ENCODE measurements at regions not wholly inside any gene's neighbourhood (a gene's known extent, or its start where the extent isn't known, plus 50 kb on each side); places are given as distances from the start of the nearest gene placed in this dataset.
"Not testable (repeated sequence)": the region's sequence is repeated elsewhere in the genome, so short reads cannot be mapped to it uniquely, and the experiment has no call there.

GRCh38 chr15:59894835-59895234 is 109.3 kb upstream of the FOXB1 start:
- DNase-seq: no peak

GRCh38 chr15:59892985-59893384 is 111.1 kb upstream of the FOXB1 start:
- peak; percentile 33 for DNase-seq

GRCh38 chr15:59887870-59888269 is 116.2 kb upstream of the FOXB1 start:
- not testable (repeated sequence) for DNase-seq

- DNase-seq: no peak
Measured at GRCh38 chr15:59887211-59887610, 116.9 kb upstream of the FOXB1 start.

GRCh38 chr15:59886441-59886840 is 117.7 kb upstream of the FOXB1 start:
- no peak for DNase-seq

GRCh38 chr15:59885832-59886231 is 118.3 kb upstream of the FOXB1 start:
- peak; percentile 41 for DNase-seq

- DNase-seq: peak; percentile 46
Measured at GRCh38 chr15:59879506-59880265, 124.4 kb upstream of the FOXB1 start.

GRCh38 chr15:59876140-59876539 is 128.0 kb upstream of the FOXB1 start:
- no peak for DNase-seq

GRCh38 chr15:59873644-59874272 is 130.4 kb upstream of the FOXB1 start:
- no peak for DNase-seq

GRCh38 chr15:59867086-59867855 is 136.8 kb upstream of the FOXB1 start:
- no peak for DNase-seq

- no peak for DNase-seq
Measured at GRCh38 chr15:59866642-59867041, 137.5 kb upstream of the FOXB1 start.

- DNase-seq: no peak
Measured at GRCh38 chr15:59862191-59863155, 141.6 kb upstream of the FOXB1 start.

- no peak for DNase-seq
Measured at GRCh38 chr15:59847968-59848367, 156.1 kb upstream of the FOXB1 start.

- DNase-seq: no peak
Measured at GRCh38 chr15:59845942-59846499, 156.9 kb upstream of the BNIP2 start.

GRCh38 chr15:59843609-59844008 is 154.5 kb upstream of the BNIP2 start:
- DNase-seq: no peak

- DNase-seq: no peak
Measured at GRCh38 chr15:59841036-59841435, 151.9 kb upstream of the BNIP2 start.

GRCh38 chr15:59839906-59840305 is 150.8 kb upstream of the BNIP2 start:
- no peak for DNase-seq

GRCh38 chr15:59838900-59839299 is 149.8 kb upstream of the BNIP2 start:
- no peak for DNase-seq

GRCh38 chr15:59835776-59836175 is 146.7 kb upstream of the BNIP2 start:
- no peak for DNase-seq

GRCh38 chr15:59834528-59834927 is 145.4 kb upstream of the BNIP2 start:
- DNase-seq: no peak

- no peak for DNase-seq
Measured at GRCh38 chr15:59833366-59833765, 144.2 kb upstream of the BNIP2 start.

GRCh38 chr15:59830873-59831272 is 141.8 kb upstream of the BNIP2 start:
- no peak for DNase-seq
